HuH-7 (cell line): ENCODE measurements at regions not wholly inside any gene's neighbourhood (a gene's known extent, or its start where the extent isn't known, plus 50 kb on each side); places are given as distances from the start of the nearest gene placed in this dataset.

Source experiments
- DNase-seq: peaks from one replicate; pipeline ENCODE4 v3.0.0; 2011; ENCODE audit warnings: low spot score

- DNase-seq = no peak
Observed at GRCh38 chr2:204431529-204431928, 113.7 kb upstream of the PARD3B start.

- no peak for DNase-seq
Observed at GRCh38 chr2:204432196-204432595, 113.1 kb upstream of the PARD3B start.

GRCh38 chr2:204434660-204435462, 110.4 kb upstream of the PARD3B start:
- DNase-seq = no peak

- no peak for DNase-seq
Observed at GRCh38 chr2:204436230-204436629, 109.0 kb upstream of the PARD3B start.

- no peak for DNase-seq
Observed at GRCh38 chr2:204437408-204437807, 107.9 kb upstream of the PARD3B start.

GRCh38 chr2:204437815-204438756, 107.2 kb upstream of the PARD3B start:
- no peak for DNase-seq

- no peak for DNase-seq
Observed at GRCh38 chr2:204441316-204441715, 104.0 kb upstream of the PARD3B start.

- no peak for DNase-seq
Observed at GRCh38 chr2:204445149-204445548, 100.1 kb upstream of the PARD3B start.

- DNase-seq = no peak
Observed at GRCh38 chr2:204447722-204448121, 97.6 kb upstream of the PARD3B start.

- DNase-seq = no peak
Observed at GRCh38 chr2:204449977-204450376, 95.3 kb upstream of the PARD3B start.

- DNase-seq = no peak
Observed at GRCh38 chr2:204451766-204452165, 93.5 kb upstream of the PARD3B start.

GRCh38 chr2:204452464-204453023, 92.7 kb upstream of the PARD3B start:
- DNase-seq = no peak

- no peak for DNase-seq
Observed at GRCh38 chr2:204453730-204454167, 91.5 kb upstream of the PARD3B start.

- DNase-seq = no peak
Observed at GRCh38 chr2:204454672-204455380, 90.4 kb upstream of the PARD3B start.

GRCh38 chr2:204468746-204469429, 76.4 kb upstream of the PARD3B start:
- no peak for DNase-seq

GRCh38 chr2:204470178-204470620, 75.1 kb upstream of the PARD3B start:
- DNase-seq = no peak

- no peak for DNase-seq
Observed at GRCh38 chr2:204470621-204471196, 74.6 kb upstream of the PARD3B start.

GRCh38 chr2:204472375-204472774, 72.9 kb upstream of the PARD3B start:
- no peak for DNase-seq

GRCh38 chr2:204473224-204473623, 72.1 kb upstream of the PARD3B start:
- no peak for DNase-seq

- no peak for DNase-seq
Observed at GRCh38 chr2:204475399-204475798, 69.9 kb upstream of the PARD3B start.

GRCh38 chr2:204477358-204477950, 67.8 kb upstream of the PARD3B start:
- DNase-seq = no peak
